Suprapubic skin (tissue), 4 donors: ENCODE measurements at regions not wholly inside any gene's neighbourhood (a gene's known extent, or its start where the extent isn't known, plus 50 kb on each side); places are given as distances from the start of the nearest gene placed in this dataset.
"Not testable (repeated sequence)": the region's sequence is repeated elsewhere in the genome, so short reads cannot be mapped to it uniquely, and the experiment has no call there.

Source experiments
- DNase-seq, 2 donors: peaks; one replicate each; pipeline ENCODE4 v3.0.0-alpha.2; 2019; ENCODE audit warnings: low spot score in 2 of 2
- H3K27ac ChIP-seq: fragments of 200-600 bp; sonication (generic); one replicate; pipeline ENCODE4 v1.5.1; 2019
- H3K27me3 ChIP-seq: fragments of 200-600 bp; sonication (generic); one replicate; pipeline ENCODE4 v1.5.1; 2019
- H3K36me3 ChIP-seq: fragments of 200-600 bp; sonication (generic); one replicate; pipeline ENCODE4 v1.5.1; 2019
- H3K4me1 ChIP-seq: fragments of 200-600 bp; sonication (generic); one replicate; pipeline ENCODE4 v1.5.1; 2019
- H3K4me3 ChIP-seq: fragments of 200-600 bp; sonication (generic); one replicate; pipeline ENCODE4 v1.5.1; 2019; ENCODE audit warnings: mild to moderate bottlenecking
- H3K9me3 ChIP-seq: fragments of 200-600 bp; sonication (generic); one replicate; pipeline ENCODE4 v1.5.1; 2019
- EP300 ChIP-seq: sonication (generic); formaldehyde crosslinking; IDR thresholded peaks from one replicate; pipeline ENCODE4 v1.6.1; 2017; ENCODE audit warnings: antibody characterized with exemption
- POLR2A ChIP-seq, 2 donors: fragments of 450-650 bp; IDR thresholded peaks; one replicate each; pipeline ENCODE4 v1.6.1; 2017; ENCODE audit warnings: antibody characterized with exemption in 2 of 2, mild to moderate bottlenecking in 2 of 2, moderate library complexity in 2 of 2
- POLR2AphosphoS5 ChIP-seq, 3 donors: sonication (generic); formaldehyde crosslinking; IDR thresholded peaks; one replicate each; pipeline ENCODE4 v1.6.1; 2017; ENCODE audit warnings: antibody characterized with exemption in 3 of 3
- WGBS: methylation state at CpG from one replicate; pipeline ENCODE4 v1.1.5; 2018; 5-methylcytosine and 5-hydroxymethylcytosine counted together
- TF ChIP-seq, protein P1 (sequence below), 2 donors: fragments of 200-600 bp in 1 of 2; fragments of 450-650 bp in 1 of 2; sonication (generic) in 1 of 2; IDR thresholded peaks; one replicate each; pipeline ENCODE4 v1.5.1; 2016 to 2019; ENCODE audit warnings: antibody characterized with exemption in 2 of 2, mild to moderate bottlenecking in 1 of 2, moderate library complexity in 1 of 2

GRCh38 chr17:5919089-5919488, 151.1 kb upstream of the WSCD1 start:
- Histone ChIP-seq H3K36me3 (no peaks in the 10 kb centered on the region), H3K4me1 (no peaks in the 10 kb centered on the region), H3K9me3 (no peaks in the 10 kb centered on the region), H3K27ac (no peak overlapping the region), H3K27me3 (peaks cover 4% of the 10 kb centered on the region), H3K4me3 (no peak overlapping the region)
- TF ChIP-seq EP300 (no peak), POLR2AphosphoS5 (IDR thresholded peaks at IDR 0.05) (no peak), POLR2A (IDR thresholded peaks at IDR 0.05) (no peak)
- TF ChIP-seq, protein P1, sequence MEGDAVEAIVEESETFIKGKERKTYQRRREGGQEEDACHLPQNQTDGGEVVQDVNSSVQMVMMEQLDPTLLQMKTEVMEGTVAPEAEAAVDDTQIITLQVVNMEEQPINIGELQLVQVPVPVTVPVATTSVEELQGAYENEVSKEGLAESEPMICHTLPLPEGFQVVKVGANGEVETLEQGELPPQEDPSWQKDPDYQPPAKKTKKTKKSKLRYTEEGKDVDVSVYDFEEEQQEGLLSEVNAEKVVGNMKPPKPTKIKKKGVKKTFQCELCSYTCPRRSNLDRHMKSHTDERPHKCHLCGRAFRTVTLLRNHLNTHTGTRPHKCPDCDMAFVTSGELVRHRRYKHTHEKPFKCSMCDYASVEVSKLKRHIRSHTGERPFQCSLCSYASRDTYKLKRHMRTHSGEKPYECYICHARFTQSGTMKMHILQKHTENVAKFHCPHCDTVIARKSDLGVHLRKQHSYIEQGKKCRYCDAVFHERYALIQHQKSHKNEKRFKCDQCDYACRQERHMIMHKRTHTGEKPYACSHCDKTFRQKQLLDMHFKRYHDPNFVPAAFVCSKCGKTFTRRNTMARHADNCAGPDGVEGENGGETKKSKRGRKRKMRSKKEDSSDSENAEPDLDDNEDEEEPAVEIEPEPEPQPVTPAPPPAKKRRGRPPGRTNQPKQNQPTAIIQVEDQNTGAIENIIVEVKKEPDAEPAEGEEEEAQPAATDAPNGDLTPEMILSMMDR (IDR thresholded peaks at IDR 0.05), result no peak
- 42% methylated on average over 4 of the region's 4 CpGs for WGBS
- DNase-seq, result no peak

DNA sequence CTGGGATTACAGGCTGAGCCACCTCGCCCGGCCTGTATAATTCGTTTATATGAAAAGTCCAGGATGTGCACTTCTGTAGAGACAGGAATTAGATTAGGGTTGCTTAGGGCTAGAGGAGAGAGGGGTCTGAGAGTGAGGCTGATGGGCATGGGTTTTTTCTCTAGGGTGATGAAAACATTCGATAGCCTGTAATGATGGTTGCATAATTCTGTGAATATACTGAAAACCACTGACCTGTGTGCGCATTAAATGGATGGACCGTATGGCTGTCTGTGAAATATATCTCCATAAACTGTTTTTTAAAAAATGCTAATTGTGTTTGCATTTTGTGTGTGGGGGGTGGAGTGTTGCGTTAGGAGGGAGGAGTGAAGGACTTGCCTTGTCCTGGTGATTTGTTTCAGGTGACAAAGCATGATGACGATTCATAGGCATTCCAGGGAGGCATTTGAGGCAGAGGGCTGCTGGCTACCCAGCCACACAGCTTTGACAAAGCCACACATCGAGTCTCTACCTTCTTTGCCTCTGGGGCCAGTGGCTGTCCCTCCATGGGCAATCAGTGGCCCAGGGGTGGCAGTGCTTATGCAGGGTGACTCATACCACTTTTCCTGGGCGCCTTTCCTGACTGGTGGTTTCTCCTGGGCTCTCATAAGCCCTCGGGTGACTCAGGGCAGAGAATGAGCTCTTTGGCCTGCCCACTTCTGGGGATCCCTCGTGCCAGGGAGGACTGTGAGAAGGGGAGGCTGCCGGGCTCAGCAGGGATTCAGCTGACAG, 148.5 kb upstream of the WSCD1 start:
- Histone ChIP-seq H3K9me3 (no peaks in the 10 kb centered on the region), H3K27me3 (peaks cover 4% of the 10 kb centered on the region), H3K4me1 (no peaks in the 10 kb centered on the region), H3K4me3 (no peak overlapping the region), H3K27ac (no peak overlapping the region), H3K36me3 (no peaks in the 10 kb centered on the region)
- 71% methylated on average over 12 of the region's 13 CpGs for WGBS
- DNase-seq, result no peak
- TF ChIP-seq EP300 (no peak), POLR2A (IDR thresholded peaks at IDR 0.05) (no peak), POLR2AphosphoS5 (IDR thresholded peaks at IDR 0.05) (no peak)
- TF ChIP-seq, protein P1 (IDR thresholded peaks at IDR 0.05), result no peak

- Histone ChIP-seq H3K27me3 (peaks cover 4% of the 10 kb centered on the region), H3K4me1 (no peaks in the 10 kb centered on the region), H3K27ac (no peak overlapping the region), H3K9me3 (no peaks in the 10 kb centered on the region), H3K36me3 (no peaks in the 10 kb centered on the region), H3K4me3 (no peak overlapping the region)
- no peak for TF ChIP-seq POLR2AphosphoS5 (IDR thresholded peaks at IDR 0.05)
- no peak for TF ChIP-seq POLR2A (IDR thresholded peaks at IDR 0.05)
- TF ChIP-seq, protein P1 (IDR thresholded peaks at IDR 0.05), result no peak
- TF ChIP-seq EP300, result no peak
- WGBS, result 93% methylated on average over 7 of the region's 10 CpGs
- no peak for DNase-seq
Observed at GRCh38 chr17:5922476-5922875, 147.7 kb upstream of the WSCD1 start.

GRCh38 chr17:5929721-5930120, 140.5 kb upstream of the WSCD1 start:
- DNase-seq, result no peak
- 91% methylated on average over 10 of the region's 10 CpGs for WGBS
- TF ChIP-seq, protein P1 (IDR thresholded peaks at IDR 0.05), result no peak
- TF ChIP-seq POLR2AphosphoS5 (IDR thresholded peaks at IDR 0.05) (no peak), EP300 (no peak), POLR2A (IDR thresholded peaks at IDR 0.05) (no peak)
- no peaks in the 10 kb centered on the region for H3K9me3 ChIP-seq
- H3K4me3 ChIP-seq, result no peak overlapping the region
- H3K27me3 ChIP-seq, result peaks cover 10% of the 10 kb centered on the region
- H3K4me1 ChIP-seq, result no peaks in the 10 kb centered on the region
- H3K36me3 ChIP-seq, result no peaks in the 10 kb centered on the region
- H3K27ac ChIP-seq, result no peak overlapping the region

GRCh38 chr17:5930555-5930954, 139.6 kb upstream of the WSCD1 start:
- H3K9me3 ChIP-seq, H3K4me1 ChIP-seq, H3K27me3 ChIP-seq, H3K36me3 ChIP-seq, H3K4me3 ChIP-seq, DNase-seq, H3K27ac ChIP-seq: not testable (repeated sequence)
- WGBS, result 96% methylated on average over 1 of the region's 1 CpG

GRCh38 chr17:5931616-5932015, 138.6 kb upstream of the WSCD1 start:
- Histone ChIP-seq H3K36me3 (no peaks in the 10 kb centered on the region), H3K4me3 (no peak overlapping the region), H3K4me1 (no peaks in the 10 kb centered on the region), H3K27ac (no peak overlapping the region), H3K27me3 (peaks cover 12% of the 10 kb centered on the region), H3K9me3 (no peaks in the 10 kb centered on the region)
- WGBS, result 45% methylated on average over 9 of the region's 9 CpGs
- DNase-seq, result no peak
- TF ChIP-seq POLR2AphosphoS5 (IDR thresholded peaks at IDR 0.05) (no peak), POLR2A (IDR thresholded peaks at IDR 0.05) (no peak), EP300 (no peak)
- TF ChIP-seq, protein P1 (IDR thresholded peaks at IDR 0.05), result no peak
